AG09309 (cell line): ENCODE measurements at regions not wholly inside any gene's neighbourhood (a gene's known extent, or its start where the extent isn't known, plus 50 kb on each side); places are given as distances from the start of the nearest gene placed in this dataset.

Source experiments
- DNase-seq: peaks from one replicate; pipeline ENCODE4 v3.0.0-alpha.2; 2010; ENCODE audit warnings: low read depth
- H3K4me3 ChIP-seq: 2 replicates; pipeline ENCODE4 v1.5.1; 2011; ENCODE audit warnings: mild to moderate bottlenecking, low read depth, low read length, moderate library complexity; ENCODE audit not compliant: control insufficient read depth
- CTCF ChIP-seq: IDR thresholded peaks from 2 replicates; pipeline ENCODE4 v1.5.1; 2011; ENCODE audit warnings: mild to moderate bottlenecking, low read depth, low read length, inconsistent platforms; ENCODE audit not compliant: insufficient read depth, control insufficient read depth; ENCODE audit errors: missing control alignments

- TF ChIP-seq CTCF, result no peak
- H3K4me3 ChIP-seq, result no peak overlapping the region
Measured at GRCh38 chr11:119521551-119521950, 98.6 kb upstream of the THY1 start.

GRCh38 chr11:119520966-119521365 lies 98.0 kb upstream of the THY1 start:
- no peak overlapping the region for H3K4me3 ChIP-seq
- no peak for DNase-seq
- TF ChIP-seq CTCF, result no peak

More at GRCh38 chr11:119521551-119521950, 98.6 kb upstream of the THY1 start:
- no peak for DNase-seq

GRCh38 chr11:119520400-119520799 lies 97.4 kb upstream of the THY1 start:
- DNase-seq, result no peak
- H3K4me3 ChIP-seq, result no peak overlapping the region
- TF ChIP-seq CTCF, result no peak

- no peak overlapping the region for H3K4me3 ChIP-seq
- TF ChIP-seq CTCF, result no peak
- DNase-seq, result no peak
Measured at GRCh38 chr11:119519796-119520195, 96.8 kb upstream of the THY1 start.

GRCh38 chr11:119518746-119519730 lies 96.1 kb upstream of the THY1 start:
- H3K4me3 ChIP-seq, result no peak overlapping the region
- DNase-seq, result no peak
- no peak for TF ChIP-seq CTCF

GRCh38 chr11:119515771-119516400 lies 92.9 kb upstream of the THY1 start:
- no peak for TF ChIP-seq CTCF
- no peak overlapping the region for H3K4me3 ChIP-seq
- DNase-seq, result no peak
